Tibial nerve (tissue), 4 donors: ENCODE measurements at regions not wholly inside any gene's neighbourhood (a gene's known extent, or its start where the extent isn't known, plus 50 kb on each side); places are given as distances from the start of the nearest gene placed in this dataset.

Source experiments
- CTCF ChIP-seq, 5 experiments: fragments of 200-600 bp in 3 of 5; fragments of 450-650 bp in 2 of 5; sonication (generic) in 3 of 5; IDR thresholded peaks; one replicate each; pipeline ENCODE4 v1.5.1; 2016 to 2019; ENCODE audit warnings: antibody characterized with exemption in 5 of 5, mild to moderate bottlenecking in 3 of 5, moderate library complexity in 2 of 5
- EP300 ChIP-seq, 2 donors: sonication (generic); formaldehyde crosslinking; IDR thresholded peaks; one replicate each; pipeline ENCODE4 v1.6.1; 2017; ENCODE audit warnings: antibody characterized with exemption in 2 of 2, mild to moderate bottlenecking in 1 of 2
- POLR2A ChIP-seq, 2 donors: fragments of 450-650 bp; IDR thresholded peaks; one replicate each; pipeline ENCODE4 v1.6.1; 2017; ENCODE audit warnings: antibody characterized with exemption in 2 of 2, mild to moderate bottlenecking in 2 of 2, moderate library complexity in 2 of 2

- TF ChIP-seq CTCF (IDR thresholded peaks at IDR 0.05) (no peak), POLR2A (IDR thresholded peaks at IDR 0.05) (no peak), EP300 (IDR thresholded peaks at IDR 0.05) (no peak)
Measured at GRCh38 chr11:134958870-134959269, 546.8 kb upstream of the B3GAT1 start.
